GM21390 (cell line): ENCODE measurements at regions not wholly inside any gene's neighbourhood (a gene's known extent, or its start where the extent isn't known, plus 50 kb on each side); places are given as distances from the start of the nearest gene placed in this dataset.

Experiments
- ATAC-seq: cut with Tn5 transposase; IDR thresholded peaks from one replicate; pipeline ENCODE4 v1.9.1; 2021; ENCODE audit not compliant: unreplicated experiment

DNA sequence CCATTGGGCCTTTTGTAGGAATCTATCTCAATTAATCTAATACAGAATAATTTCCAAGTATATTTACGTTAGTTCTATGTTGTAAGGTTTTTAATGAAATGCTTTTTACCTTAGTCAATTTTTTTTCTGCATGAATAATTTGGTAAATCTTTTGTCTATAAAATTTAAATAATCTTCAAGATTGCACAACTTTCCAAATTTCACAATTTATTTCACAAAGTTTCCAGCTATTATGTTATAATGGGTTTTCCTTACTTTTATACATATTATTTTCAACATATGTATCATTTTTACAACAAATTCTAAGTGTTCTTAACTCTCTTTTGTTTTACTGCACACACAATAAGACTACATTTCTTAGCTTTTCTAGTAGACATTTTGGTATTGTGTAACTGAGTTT, 470.7 kb downstream of the ETV1 start:
- ATAC-seq, result no peak

- no peak for ATAC-seq
Measured at GRCh38 chr7:13524076-13524475, 465.4 kb downstream of the ETV1 start.

- ATAC-seq, result no peak
Measured at GRCh38 chr7:13532028-13532753, 457.3 kb downstream of the ETV1 start.

DNA sequence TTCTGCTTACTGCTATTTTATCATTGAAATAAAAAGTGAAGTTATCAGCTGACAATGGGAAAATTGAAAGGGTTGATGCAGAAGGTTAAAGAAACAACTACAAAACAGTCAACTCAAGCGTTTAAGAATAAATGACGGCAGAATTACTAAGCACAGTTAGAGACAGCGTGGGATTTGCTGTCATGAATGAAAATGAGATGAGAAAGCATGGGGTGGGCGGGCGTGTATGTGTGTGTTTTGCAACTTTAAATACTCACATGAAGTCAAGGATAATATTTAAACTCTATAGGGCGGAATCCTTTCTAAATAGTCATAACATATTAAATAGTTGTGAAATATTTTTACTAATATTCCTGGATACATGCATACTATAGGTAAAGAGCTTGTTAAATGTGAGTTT, 450.8 kb downstream of the ETV1 start:
- ATAC-seq, result no peak

- ATAC-seq, result no peak
Measured at GRCh38 chr7:13540429-13540828, 449.0 kb downstream of the ETV1 start.

- no peak for ATAC-seq
Measured at GRCh38 chr7:13541326-13541725, 448.1 kb downstream of the ETV1 start.

GRCh38 chr7:13542451-13542850, 447.0 kb downstream of the ETV1 start:
- ATAC-seq, result no peak

- no peak for ATAC-seq
Measured at GRCh38 chr7:13551503-13551902, 438.0 kb downstream of the ETV1 start.

DNA sequence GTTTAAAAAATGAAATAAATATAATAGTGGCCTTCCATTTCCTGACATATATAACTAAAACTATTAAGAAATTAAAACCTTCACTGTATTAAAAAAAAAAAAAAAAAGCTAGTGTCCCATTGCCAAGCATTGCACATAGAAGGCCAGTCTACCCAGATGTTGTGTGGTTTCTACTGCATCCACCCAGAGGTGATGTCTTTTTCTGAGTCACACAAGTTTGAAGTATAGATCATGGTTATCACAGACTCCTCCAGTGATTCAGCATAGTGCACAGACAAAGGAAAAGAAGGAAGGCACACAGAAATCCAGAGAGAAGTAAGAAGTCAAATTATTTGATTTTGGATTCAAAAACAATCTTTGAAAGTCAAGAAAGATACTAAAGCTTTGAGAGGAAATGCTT, 429.0 kb downstream of the ETV1 start:
- no peak for ATAC-seq

GRCh38 chr7:13563257-13563656, 426.2 kb downstream of the ETV1 start:
- no peak for ATAC-seq

DNA sequence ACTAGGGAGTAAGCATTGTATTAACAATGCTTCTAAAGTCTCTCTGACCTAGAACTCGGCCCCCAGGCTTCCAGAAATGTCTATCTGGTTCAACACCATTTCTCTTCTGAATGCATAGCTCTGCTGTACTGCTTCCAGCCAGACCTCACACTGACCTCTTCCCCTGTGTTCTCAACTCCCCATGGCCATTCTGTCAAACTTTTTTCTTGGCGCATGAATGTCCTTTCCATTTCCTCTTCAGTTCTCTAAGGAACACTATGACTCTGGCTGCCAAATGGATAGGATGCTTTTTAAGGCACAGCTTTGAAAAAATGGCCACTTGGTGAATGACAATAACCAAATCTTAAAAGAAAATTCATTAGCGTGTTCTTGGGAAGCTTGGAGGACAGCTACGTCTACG, 425.8 kb downstream of the ETV1 start:
- no peak for ATAC-seq

DNA sequence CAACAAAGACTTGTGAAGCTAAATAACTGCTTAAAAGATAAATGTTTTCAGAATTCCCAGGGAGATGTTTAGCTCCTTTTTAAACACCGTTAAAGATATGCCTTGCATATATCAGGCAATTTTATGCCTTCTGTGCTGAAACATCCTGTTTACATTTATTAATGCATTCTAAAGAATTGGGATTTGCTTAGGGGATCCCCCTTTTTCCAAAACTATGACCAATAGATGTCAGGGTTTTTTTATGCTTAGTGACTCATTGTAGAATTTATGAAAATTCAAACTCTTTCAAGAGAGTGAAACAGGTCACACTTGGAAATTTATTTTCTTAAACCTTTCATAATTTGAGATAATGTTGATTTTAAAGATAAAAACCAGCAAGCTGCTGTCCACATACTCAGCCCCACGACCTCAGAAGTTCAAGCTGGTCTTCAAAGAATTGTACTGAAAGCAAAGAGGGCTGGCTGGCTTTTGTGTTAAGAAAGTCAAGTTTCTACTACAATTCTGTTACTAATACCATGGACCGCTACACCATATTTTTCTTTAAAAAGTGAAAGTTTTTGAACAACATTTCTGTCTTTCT, 411.8 kb downstream of the ETV1 start:
- ATAC-seq, result no peak

- ATAC-seq, result no peak
Measured at GRCh38 chr7:13578294-13578693, 411.2 kb downstream of the ETV1 start.

GRCh38 chr7:13581097-13581496, 408.4 kb downstream of the ETV1 start:
- no peak for ATAC-seq

DNA sequence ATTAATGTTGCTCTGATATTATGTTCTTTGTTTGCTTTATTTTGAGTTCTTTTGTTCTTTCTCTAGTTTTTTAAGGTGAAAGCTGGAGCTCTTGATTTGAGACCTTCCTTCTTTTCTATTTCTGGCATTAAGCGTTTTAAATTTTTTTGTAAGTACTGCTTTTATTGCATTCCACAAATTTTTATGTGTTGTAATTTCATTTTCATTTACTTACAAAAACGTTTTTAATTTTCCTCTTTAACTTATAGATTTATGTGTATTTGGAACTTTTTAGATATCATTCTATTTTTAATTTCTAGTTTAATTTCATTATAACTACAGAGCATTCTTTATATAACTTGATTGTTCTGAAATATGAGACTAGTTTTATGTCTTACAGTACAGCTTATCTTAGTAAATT, 395.6 kb downstream of the ETV1 start:
- no peak for ATAC-seq

GRCh38 chr7:13602036-13602435, 387.4 kb downstream of the ETV1 start:
- no peak for ATAC-seq

DNA sequence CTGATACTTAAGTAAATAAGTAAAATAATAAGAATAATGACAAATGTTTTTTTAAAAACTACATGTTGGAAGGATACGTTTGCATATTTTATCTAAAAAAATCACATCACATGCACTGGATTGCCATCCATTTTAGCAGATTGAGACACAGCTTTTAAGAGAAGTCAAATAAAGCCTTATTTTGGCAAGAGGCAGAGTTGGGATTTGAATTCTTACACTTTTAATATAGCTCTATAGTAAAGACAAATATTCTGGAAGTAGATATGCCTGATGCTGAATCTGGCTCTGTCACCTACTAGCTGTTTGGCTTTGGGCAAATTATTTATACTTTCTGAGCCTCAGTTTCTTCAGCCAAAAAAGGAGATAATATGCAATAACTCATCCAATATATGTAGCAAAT, 386.4 kb downstream of the ETV1 start:
- ATAC-seq, result no peak

- ATAC-seq, result no peak
Measured at GRCh38 chr7:13603661-13604060, 385.8 kb downstream of the ETV1 start.

- ATAC-seq, result no peak
Measured at GRCh38 chr7:13604178-13604577, 385.3 kb downstream of the ETV1 start.

DNA sequence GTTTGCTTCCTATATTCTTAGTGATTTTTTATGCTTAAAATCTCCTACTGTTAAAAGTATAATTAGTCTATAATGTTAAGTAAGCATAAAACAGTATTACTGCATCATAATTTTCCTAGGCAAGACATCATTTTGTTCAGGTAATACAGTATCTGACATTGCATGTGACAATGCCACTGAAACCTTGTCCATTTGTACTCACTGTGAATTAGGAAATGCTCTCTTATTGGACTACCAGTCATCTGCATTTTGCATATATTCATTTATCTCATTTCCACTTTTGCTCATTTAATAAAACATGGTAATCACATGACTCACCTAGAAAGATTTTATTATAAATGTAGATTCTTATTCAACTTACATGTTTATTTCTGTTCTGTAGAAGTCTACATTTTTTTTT, 379.1 kb downstream of the ETV1 start:
- ATAC-seq, result no peak

GRCh38 chr7:13615679-13616078, 373.8 kb downstream of the ETV1 start:
- ATAC-seq, result no peak

GRCh38 chr7:13627455-13627854, 362.0 kb downstream of the ETV1 start:
- no peak for ATAC-seq
